IMR-90 (cell line): ENCODE measurements at regions not wholly inside any gene's neighbourhood (a gene's known extent, or its start where the extent isn't known, plus 50 kb on each side); places are given as distances from the start of the nearest gene placed in this dataset.

Experiments
- ATAC-seq: fragments of 200-7000 bp; cut with Tn5 transposase; 2 replicates; pipeline ENCODE4 v1.9.1; 2020; ENCODE audit warnings: low read depth, mild to moderate bottlenecking, moderate library complexity
- BruUV-seq: library from RNA; stranded (reverse); fragments of 400-500 nt; replicated peaks from 2 replicates; lab custom pipeline; 2021; lab: Mats Ljungman, UMichigan
- CTCF ChIA-PET: fragments of 300-600 bp; formaldehyde crosslinking; extraction: SDS; loops from one replicate; lab custom pipeline; 2021; ENCODE audit warnings: antibody characterized with exemption; lab: Yijun Ruan, JAX
- POLR2A ChIA-PET: fragments of 300-600 bp; sonication (Branson Sonifier 250); formaldehyde crosslinking; loops from one replicate; lab custom pipeline; 2022; ENCODE audit warnings: antibody characterized with exemption; ENCODE audit not compliant: unreplicated experiment; lab: Charles Lee
- DNase-seq: peaks from one replicate; pipeline ENCODE4 v3.0.0; 2013
- H2AFZ ChIP-seq: replicated peaks from 2 replicates; pipeline ENCODE3; 2013; ENCODE audit warnings: low read length, mild to moderate bottlenecking; ENCODE audit not compliant: poor library complexity
- H2AK5ac ChIP-seq: 2 replicates; pipeline ENCODE4 v1.6.1; 2013; ENCODE audit warnings: low read depth, low read length, inconsistent platforms
- H2AK9ac ChIP-seq: replicated peaks from 2 replicates; pipeline ENCODE3; 2013; ENCODE audit warnings: mild to moderate bottlenecking, low read depth, low read length, moderate library complexity; ENCODE audit not compliant: poor library complexity
- H2BK120ac ChIP-seq: 2 replicates; pipeline ENCODE4 v1.6.1; 2013; ENCODE audit warnings: low read depth, low read length, inconsistent platforms
- H2BK15ac ChIP-seq: 3 replicates; pipeline ENCODE4 v1.6.1; 2013; ENCODE audit warnings: low read depth, low read length, inconsistent platforms
- H2BK20ac ChIP-seq: 2 replicates; pipeline ENCODE4 v1.6.1; 2013; ENCODE audit warnings: low read depth, mild to moderate bottlenecking, inconsistent platforms, low read length, moderate library complexity
- H2BK5ac ChIP-seq: 2 replicates; pipeline ENCODE4 v1.6.1; 2013; ENCODE audit warnings: mild to moderate bottlenecking, low read depth, low read length, inconsistent platforms; ENCODE audit not compliant: poor library complexity, severe bottlenecking
- H3K14ac ChIP-seq: replicated peaks from 2 replicates; pipeline ENCODE4 v1.6.1; 2013; ENCODE audit warnings: low read depth, low read length, inconsistent platforms
- H3K18ac ChIP-seq: 2 replicates; pipeline ENCODE4 v1.6.1; 2013; ENCODE audit warnings: low read depth, low read length, control low read depth
- H3K23ac ChIP-seq: 2 replicates; pipeline ENCODE4 v1.6.1; 2013; ENCODE audit warnings: low read depth, low read length, inconsistent platforms
- H3K27ac ChIP-seq: 2 replicates; pipeline ENCODE4 v1.5.1; 2013; ENCODE audit warnings: mild to moderate bottlenecking, control low read depth, low read length; ENCODE audit not compliant: insufficient read depth
- H3K27me3 ChIP-seq: 2 replicates; pipeline ENCODE4 v1.6.1; 2013; ENCODE audit warnings: low read length; ENCODE audit not compliant: control insufficient read depth, insufficient read depth
- H3K36me3 ChIP-seq: 2 replicates; pipeline ENCODE4 v1.6.1; 2013; ENCODE audit warnings: low read length, mixed read lengths; ENCODE audit not compliant: control insufficient read depth, insufficient read depth
- H3K4ac ChIP-seq: 2 replicates; pipeline ENCODE4 v1.6.1; 2013; ENCODE audit warnings: low read depth, low read length, inconsistent platforms
- H3K4me1 ChIP-seq: 2 replicates; pipeline ENCODE4 v1.6.1; 2013; ENCODE audit warnings: low read length, mixed read lengths; ENCODE audit not compliant: control insufficient read depth, insufficient read depth
- H3K4me2 ChIP-seq: 2 replicates; pipeline ENCODE4 v1.6.1; 2013; ENCODE audit warnings: low read depth, mild to moderate bottlenecking, control low read depth, low read length, moderate library complexity
- H3K4me3 ChIP-seq: 2 replicates; pipeline ENCODE4 v1.5.1; 2013; ENCODE audit warnings: low read depth, mild to moderate bottlenecking, control low read depth, low read length, moderate library complexity; ENCODE audit not compliant: insufficient read depth
- H3K56ac ChIP-seq: 2 replicates; pipeline ENCODE4 v1.6.1; 2013; ENCODE audit warnings: low read length, inconsistent platforms; ENCODE audit not compliant: insufficient read depth; ENCODE audit errors: extremely low read depth
- H3K79me1 ChIP-seq, 2 experiments: 2 replicates each; pipeline ENCODE4 v1.6.1; 2013; ENCODE audit warnings: low read length in 2 of 2, inconsistent platforms in 1 of 2, low read depth in 1 of 2
- H3K9ac ChIP-seq: 2 replicates; pipeline ENCODE4 v1.6.1; 2013; ENCODE audit warnings: low read depth, low read length, control low read depth
- H3K9me1 ChIP-seq: 2 replicates; pipeline ENCODE4 v1.6.1; 2013; ENCODE audit warnings: low read length, inconsistent platforms; ENCODE audit not compliant: insufficient read depth
- H3K9me3 ChIP-seq: 2 replicates; pipeline ENCODE4 v1.6.1; 2013; ENCODE audit warnings: low read length; ENCODE audit not compliant: control insufficient read depth, insufficient read depth
- H4K20me1 ChIP-seq: 2 replicates; pipeline ENCODE4 v1.6.1; 2013; ENCODE audit warnings: low read length, inconsistent platforms; ENCODE audit not compliant: insufficient read depth
- H4K5ac ChIP-seq: 2 replicates; pipeline ENCODE4 v1.6.1; 2013; ENCODE audit warnings: mild to moderate bottlenecking, low read depth, low read length, control low read depth
- H4K8ac ChIP-seq, 2 experiments: 2 replicates each; pipeline ENCODE4 v1.6.1; 2013; ENCODE audit warnings: low read depth in 2 of 2, low read length in 2 of 2, control low read depth in 1 of 2, inconsistent platforms in 1 of 2
- H4K91ac ChIP-seq: 2 replicates; pipeline ENCODE4 v1.6.1; 2013; ENCODE audit warnings: low read depth, low read length, inconsistent platforms; ENCODE audit not compliant: insufficient read depth
- FOS ChIP-seq: fragments of 150-350 bp; IDR thresholded peaks from 2 replicates; pipeline ENCODE4 v1.6.1; 2016; ENCODE audit warnings: low read depth, low read length
- MAFK ChIP-seq: IDR thresholded peaks from 2 replicates; pipeline ENCODE4 v1.6.1; 2012; ENCODE audit warnings: low read depth, low read length, improper control_type of control experiment
- MAZ ChIP-seq: IDR thresholded peaks from 2 replicates; pipeline ENCODE4 v1.6.1; 2012; ENCODE audit warnings: low read depth, mild to moderate bottlenecking, low read length, improper control_type of control experiment, moderate library complexity, borderline replicate concordance
- NFE2L2 ChIP-seq: fragments of 150-350 bp; IDR thresholded peaks from 2 replicates; pipeline ENCODE4 v1.6.1; 2016; ENCODE audit warnings: low read depth, mild to moderate bottlenecking, low read length
- POLR2A ChIP-seq: IDR thresholded peaks from 2 replicates; pipeline ENCODE4 v1.6.1; 2012; ENCODE audit warnings: mild to moderate bottlenecking, low read depth, low read length
- WGBS, 2 experiments: methylation state at CpG; one replicate each; pipeline versions ENCODE4 v1.1.5 to v1.1.7; 2013; ENCODE audit warnings: missing lambda C conversion rate in 2 of 2; ENCODE audit not compliant: insufficient read length in 1 of 2; ENCODE audit errors: extremely low coverage in 2 of 2; 5-methylcytosine and 5-hydroxymethylcytosine counted together
- dilution Hi-C: fragments of 300-500 bp; cut with HindIII; formaldehyde crosslinking; loops from one replicate; pipeline ENCODE4 v1.14.3; 2018; ENCODE audit warnings: low sequenced_read_pairs; ENCODE audit not compliant: unreplicated experiment
- in situ Hi-C: fragments of 300-500 bp; cut with MboI; formaldehyde crosslinking; loops from 3 replicates; pipeline ENCODE4 v1.14.3; 2019; ENCODE audit warnings: low sequenced_read_pairs, inconsistent platforms, mixed read lengths
- intact Hi-C: fragments of 100-400 bp; cut with micrococcal nuclease; formaldehyde crosslinking; loops from 2 replicates; pipeline ENCODE4 v1.10.0; 2022
- TF ChIP-seq, protein P1 (sequence below): fragments of 150-350 bp; IDR thresholded peaks from 2 replicates; pipeline ENCODE4 v1.6.1; 2016; ENCODE audit warnings: low read depth, mild to moderate bottlenecking, low read length, moderate library complexity, borderline replicate concordance

GRCh38 chr2:194260185-194260584, 1396.8 kb upstream of the SLC39A10 start:
- Histone ChIP-seq H4K8ac (no peak overlapping the region), H3K36me3 (no peaks in the 10 kb centered on the region), H2BK120ac (no peak overlapping the region), H3K4me3 (no peak overlapping the region), H3K4me1 (no peaks in the 10 kb centered on the region), H4K20me1 (no peaks in the 10 kb centered on the region), H2AK9ac (no peak overlapping the region), H2BK5ac (no peak overlapping the region), H3K9me3 (peaks cover 6% of the 10 kb centered on the region; the same call in 1 of the 2 replicates), H2AFZ (no peak overlapping the region), H4K5ac (no peak overlapping the region), H2AK5ac (no peak overlapping the region), H3K14ac (no peak overlapping the region), H3K56ac (no peak overlapping the region), H3K4ac (no peak overlapping the region), H2BK20ac (no peak overlapping the region), H3K27ac (no peak overlapping the region), H3K9me1 (no peaks in the 10 kb centered on the region), H4K91ac (no peak overlapping the region), H3K27me3 (no peaks in the 10 kb centered on the region), H3K9ac (no peak overlapping the region), H3K4me2 (no peak overlapping the region), H2BK15ac (no peak overlapping the region), H3K23ac (no peak overlapping the region), H3K18ac (no peak overlapping the region), H3K79me1 (no peaks in the 10 kb centered on the region)
- ChIA-PET CTCF (no interaction called here), POLR2A (no interaction called here)
- no TSS peak for BruUV-seq
- no peak for ATAC-seq
- in situ Hi-C loops (no loop called here), dilution Hi-C loops (no loop called here), intact Hi-C loops (no loop called here)
- TF ChIP-seq MAFK = no peak
- no peak for TF ChIP-seq NFE2L2
- TF ChIP-seq, protein P1, sequence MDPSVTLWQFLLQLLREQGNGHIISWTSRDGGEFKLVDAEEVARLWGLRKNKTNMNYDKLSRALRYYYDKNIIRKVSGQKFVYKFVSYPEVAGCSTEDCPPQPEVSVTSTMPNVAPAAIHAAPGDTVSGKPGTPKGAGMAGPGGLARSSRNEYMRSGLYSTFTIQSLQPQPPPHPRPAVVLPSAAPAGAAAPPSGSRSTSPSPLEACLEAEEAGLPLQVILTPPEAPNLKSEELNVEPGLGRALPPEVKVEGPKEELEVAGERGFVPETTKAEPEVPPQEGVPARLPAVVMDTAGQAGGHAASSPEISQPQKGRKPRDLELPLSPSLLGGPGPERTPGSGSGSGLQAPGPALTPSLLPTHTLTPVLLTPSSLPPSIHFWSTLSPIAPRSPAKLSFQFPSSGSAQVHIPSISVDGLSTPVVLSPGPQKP = no peak
- TF ChIP-seq MAZ = no peak
- TF ChIP-seq POLR2A = no peak
- TF ChIP-seq FOS = no peak
- DNase-seq = no peak
- WGBS, 2 experiments = no CpG with 5 or more reads among the region's 1 CpG
